Ovary (tissue), 7 donors: ENCODE measurements at regions not wholly inside any gene's neighbourhood (a gene's known extent, or its start where the extent isn't known, plus 50 kb on each side); places are given as distances from the start of the nearest gene placed in this dataset.

Experiments
- DNase-seq, 5 donors: peaks; one replicate each; pipeline ENCODE4 v3.0.0-alpha.2; 2019 to 2020
- H3K27ac ChIP-seq, 2 donors: fragments of 200-600 bp; one replicate each; pipeline versions ENCODE4 v1.5.1 to v1.8.0; 2019 to 2022
- H3K27me3 ChIP-seq: fragments of 200-600 bp; one replicate; pipeline ENCODE4 v1.8.0; 2022
- H3K36me3 ChIP-seq: fragments of 200-600 bp; sonication (generic); one replicate; pipeline ENCODE4 v1.5.1; 2019
- H3K4me1 ChIP-seq: one replicate; pipeline ENCODE4 v1.8.1; 2013; ENCODE audit warnings: mild to moderate bottlenecking, moderate library complexity; ENCODE audit not compliant: insufficient read depth
- H3K4me3 ChIP-seq: fragments of 200-600 bp; sonication (generic); one replicate; pipeline ENCODE4 v1.5.1; 2017
- H3K9me3 ChIP-seq, 2 donors: fragments of 200-600 bp in 1 of 2; sonication (generic) in 1 of 2; one replicate each; pipeline versions ENCODE4 v1.5.1 to v1.8.1; 2013 to 2019; ENCODE audit warnings: mild to moderate bottlenecking in 1 of 2, moderate library complexity in 1 of 2
- EP300 ChIP-seq: sonication (generic); formaldehyde crosslinking; IDR thresholded peaks from one replicate; pipeline ENCODE4 v1.6.1; 2017; ENCODE audit warnings: antibody characterized with exemption
- POLR2A ChIP-seq: fragments of 450-650 bp; IDR thresholded peaks from one replicate; pipeline ENCODE4 v1.6.1; 2017; ENCODE audit warnings: antibody characterized with exemption, mild to moderate bottlenecking, moderate library complexity
- WGBS, 3 donors: extraction: QIAGEN DNeasy Blood & Tissue Kit in 1 of 3; methylation state at CpG; one replicate each; pipeline versions ENCODE4 v1.1.5 to v1.1.7; 2013 to 2017; 5-methylcytosine and 5-hydroxymethylcytosine counted together
- intact Hi-C, 4 donors: fragments of 100-400 bp; cut with DNase I; formaldehyde crosslinking; loops; one replicate each; pipeline versions ENCODE4 v1.11.0 to v1.15.1; 2022 to 2023
- TF ChIP-seq, protein P1 (sequence below), 3 donors: fragments of 450-650 bp in 2 of 3; fragments of 200-600 bp in 1 of 3; IDR thresholded peaks; one replicate each; pipeline versions ENCODE4 v1.5.1 to v1.8.0; 2016 to 2022; ENCODE audit warnings: antibody characterized with exemption in 3 of 3, mild to moderate bottlenecking in 1 of 3
- donor health status: DM: no; HTN: no; CAD: no; lungs with moderate emphysema.
- donor health status: DM: no; HTN: no; CAD: no.
- donor health status: Bipolar disorder and iron deficiency.
- donor health status: DM: no; HTN: no; CAD: no.
- donor health status: DM: yes; HTN: yes; CAD: no.

DNA sequence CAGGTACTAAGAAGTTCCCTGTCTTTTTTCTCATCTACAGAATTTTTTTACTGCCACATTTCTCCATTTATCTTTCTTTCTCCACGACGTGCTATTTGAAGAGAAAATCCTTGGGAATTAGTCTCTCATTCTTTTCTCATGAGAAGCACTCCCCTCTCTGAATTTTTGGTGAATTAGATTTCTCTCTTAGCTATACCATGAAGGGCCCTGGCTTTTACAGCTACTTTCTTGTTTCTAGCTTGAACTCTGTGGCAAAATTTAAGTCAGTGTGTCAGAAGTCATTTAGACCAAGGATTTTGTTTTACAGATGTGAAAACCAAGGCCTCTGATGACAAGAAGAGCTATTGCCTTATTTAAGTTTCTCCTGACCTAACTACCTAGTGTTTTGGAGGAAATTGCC, 213.1 kb downstream of the AEBP2 start:
- no peaks in the 10 kb centered on the region for H3K9me3 ChIP-seq
- no peak for TF ChIP-seq EP300
- TF ChIP-seq, protein P1, sequence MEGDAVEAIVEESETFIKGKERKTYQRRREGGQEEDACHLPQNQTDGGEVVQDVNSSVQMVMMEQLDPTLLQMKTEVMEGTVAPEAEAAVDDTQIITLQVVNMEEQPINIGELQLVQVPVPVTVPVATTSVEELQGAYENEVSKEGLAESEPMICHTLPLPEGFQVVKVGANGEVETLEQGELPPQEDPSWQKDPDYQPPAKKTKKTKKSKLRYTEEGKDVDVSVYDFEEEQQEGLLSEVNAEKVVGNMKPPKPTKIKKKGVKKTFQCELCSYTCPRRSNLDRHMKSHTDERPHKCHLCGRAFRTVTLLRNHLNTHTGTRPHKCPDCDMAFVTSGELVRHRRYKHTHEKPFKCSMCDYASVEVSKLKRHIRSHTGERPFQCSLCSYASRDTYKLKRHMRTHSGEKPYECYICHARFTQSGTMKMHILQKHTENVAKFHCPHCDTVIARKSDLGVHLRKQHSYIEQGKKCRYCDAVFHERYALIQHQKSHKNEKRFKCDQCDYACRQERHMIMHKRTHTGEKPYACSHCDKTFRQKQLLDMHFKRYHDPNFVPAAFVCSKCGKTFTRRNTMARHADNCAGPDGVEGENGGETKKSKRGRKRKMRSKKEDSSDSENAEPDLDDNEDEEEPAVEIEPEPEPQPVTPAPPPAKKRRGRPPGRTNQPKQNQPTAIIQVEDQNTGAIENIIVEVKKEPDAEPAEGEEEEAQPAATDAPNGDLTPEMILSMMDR (IDR thresholded peaks at IDR 0.05), result no peak
- no peak for TF ChIP-seq POLR2A
- H3K27me3 ChIP-seq, result no peaks in the 10 kb centered on the region
- no peak overlapping the region for H3K27ac ChIP-seq
- H3K4me3 ChIP-seq, result no peak overlapping the region
- intact Hi-C loops, result no loop called here
- peaks cover 1% of the 10 kb centered on the region for H3K4me1 ChIP-seq
- no peak for DNase-seq
- no peaks in the 10 kb centered on the region for H3K36me3 ChIP-seq
- WGBS, 3 donors, result 13 to 35% (median 20%) methylated on average over 2 of the region's 2 CpGs

DNA sequence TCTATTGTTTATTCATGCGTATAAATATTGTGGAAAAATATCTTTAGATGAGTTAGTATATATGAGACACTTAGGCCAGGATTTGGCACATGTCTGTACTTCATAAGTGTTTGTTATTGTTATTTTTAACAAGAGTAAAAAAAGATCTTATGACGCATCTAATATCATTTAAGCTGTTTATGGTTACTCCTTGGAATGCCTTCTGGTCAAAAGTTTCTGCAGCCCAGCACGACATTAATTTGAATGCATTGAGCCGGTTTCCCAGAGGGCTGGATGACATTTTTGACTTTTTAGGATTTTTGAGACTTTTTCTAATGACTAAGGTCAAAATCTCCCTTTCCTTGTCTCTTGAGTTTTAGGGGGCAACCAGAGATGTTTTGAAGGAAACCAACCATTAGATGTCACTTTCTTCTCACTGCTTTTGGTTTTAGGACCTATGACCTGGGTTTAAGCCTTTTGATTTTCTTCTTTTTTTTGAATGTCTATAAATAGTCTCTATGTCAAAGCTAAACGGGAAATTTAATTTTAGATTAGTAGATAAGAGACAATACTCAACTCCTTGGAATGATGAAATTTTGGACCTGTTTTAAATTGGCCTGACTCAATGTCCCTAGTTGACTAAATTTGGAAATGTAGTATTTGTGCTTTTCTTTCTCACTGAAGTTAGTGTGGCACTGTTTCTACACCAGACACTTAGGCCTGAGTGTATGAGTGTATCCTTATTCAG, 215.5 kb downstream of the AEBP2 start:
- 34 to 47% (median 43%) methylated on average over 5 of the region's 5 CpGs for WGBS, 3 donors
- H3K4me3 ChIP-seq, result no peak overlapping the region
- TF ChIP-seq POLR2A, result no peak
- TF ChIP-seq EP300, result no peak
- TF ChIP-seq, protein P1 (IDR thresholded peaks at IDR 0.05), result no peak
- no peaks in the 10 kb centered on the region for H3K9me3 ChIP-seq
- DNase-seq, result no peak
- H3K27me3 ChIP-seq, result no peaks in the 10 kb centered on the region
- no peaks in the 10 kb centered on the region for H3K36me3 ChIP-seq
- intact Hi-C loops, result no loop called here
- peaks cover 1% of the 10 kb centered on the region for H3K4me1 ChIP-seq
- no peak overlapping the region for H3K27ac ChIP-seq

DNA sequence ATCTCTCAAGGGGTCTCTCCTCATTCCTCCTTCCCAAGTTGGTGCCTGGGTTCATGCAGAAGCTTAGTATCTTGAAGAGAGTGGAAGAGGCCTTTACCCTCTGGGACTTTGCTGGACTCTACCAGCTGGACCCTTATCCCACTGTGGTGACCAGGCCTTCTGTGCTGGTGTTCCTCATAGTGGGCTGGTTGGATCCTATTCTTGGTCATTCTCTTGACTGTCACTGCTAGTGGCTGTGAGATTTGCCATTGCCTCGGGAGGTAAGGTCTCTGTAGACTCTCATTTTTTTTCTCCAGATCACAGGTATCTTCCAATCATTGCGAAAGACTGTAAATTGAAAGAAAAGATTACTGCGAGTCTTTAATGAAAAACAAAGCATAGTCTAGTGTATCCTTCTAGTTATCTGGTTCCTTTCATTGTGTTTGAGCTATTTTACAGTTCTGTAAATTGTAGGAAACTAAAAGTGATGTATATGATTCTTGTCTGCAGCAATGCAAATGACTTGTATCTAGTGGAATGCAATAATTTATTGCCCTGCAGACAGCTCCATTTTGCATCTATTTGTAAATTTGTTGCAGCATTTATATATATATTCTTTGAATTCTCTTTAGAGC, 217.9 kb downstream of the AEBP2 start:
- H3K4me3 ChIP-seq, result no peak overlapping the region
- TF ChIP-seq EP300, result no peak
- TF ChIP-seq, protein P1 (IDR thresholded peaks at IDR 0.05), result no peak
- TF ChIP-seq POLR2A, result no peak
- H3K27me3 ChIP-seq, result no peaks in the 10 kb centered on the region
- H3K4me1 ChIP-seq, result peaks cover 1% of the 10 kb centered on the region
- no peaks in the 10 kb centered on the region for H3K36me3 ChIP-seq
- intact Hi-C loops, result no loop called here
- H3K9me3 ChIP-seq, result no peaks in the 10 kb centered on the region
- 91 to 96% (median 93%) methylated on average over 3 of the region's 3 CpGs for WGBS, 3 donors
- H3K27ac ChIP-seq, result no peak overlapping the region
- DNase-seq, result no peak

DNA sequence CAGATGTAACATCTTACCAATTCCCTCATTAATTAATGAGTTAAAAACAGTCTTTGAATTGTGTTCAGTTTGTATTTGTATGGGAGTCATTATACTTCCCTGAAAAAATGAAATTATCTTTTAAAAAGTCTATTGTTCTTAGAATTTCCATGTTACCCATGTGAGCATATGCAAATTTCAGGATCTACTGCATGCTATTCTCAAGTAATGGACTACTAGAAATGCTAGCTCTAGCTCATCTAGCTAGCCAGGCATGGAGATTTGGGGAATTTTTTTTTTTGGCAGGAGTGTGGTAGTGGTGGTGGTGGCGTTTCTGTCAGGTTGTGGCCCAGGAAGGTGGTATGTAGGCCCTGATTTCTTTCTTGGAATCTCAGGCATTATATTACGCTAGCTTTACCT, 218.4 kb downstream of the AEBP2 start:
- Histone ChIP-seq H3K27ac (no peak overlapping the region), H3K27me3 (no peaks in the 10 kb centered on the region), H3K36me3 (no peaks in the 10 kb centered on the region), H3K4me1 (peaks cover 1% of the 10 kb centered on the region), H3K9me3 (no peaks in the 10 kb centered on the region), H3K4me3 (no peak overlapping the region)
- intact Hi-C loops, result no loop called here
- DNase-seq, result no peak
- TF ChIP-seq, protein P1 (IDR thresholded peaks at IDR 0.05), result no peak
- TF ChIP-seq POLR2A (no peak), EP300 (no peak)
- 97 to 100% (median 99%) methylated on average over 2 of the region's 2 CpGs for WGBS, 3 donors
